Right hindlimb (tissue), 1 donor: ENCODE measurements at regions not wholly inside any gene's neighbourhood (a gene's known extent, or its start where the extent isn't known, plus 50 kb on each side); places are given as distances from the start of the nearest gene placed in this dataset.
A peak's percentile ranks its signal among the peaks of the same experiment; 100 is the strongest.
"Not testable (repeated sequence)": the region's sequence is repeated elsewhere in the genome, so short reads cannot be mapped to it uniquely, and the experiment has no call there.

Experiments
- DNase-seq: peaks from one replicate; pipeline ENCODE4 v3.0.0-alpha.2; 2018

GRCh38 chr3:134704133-134704532 lies 53.3 kb upstream of the KY start:
- DNase-seq: no peak

GRCh38 chr3:134704556-134704955 lies 53.7 kb upstream of the KY start:
- no peak for DNase-seq

- no peak for DNase-seq
These were observed 57.2 kb upstream of the KY start for GRCh38 chr3:134707908-134708597.

- no peak for DNase-seq
These were observed 57.8 kb upstream of the KY start for GRCh38 chr3:134708671-134709070.

- no peak for DNase-seq
These were observed 58.3 kb upstream of the KY start for GRCh38 chr3:134709076-134709475.

- no peak for DNase-seq
These were observed 58.9 kb upstream of the KY start for GRCh38 chr3:134709561-134710312.

GRCh38 chr3:134710313-134710680 lies 59.5 kb upstream of the KY start:
- no peak for DNase-seq

- no peak for DNase-seq
These were observed 60.5 kb upstream of the KY start for GRCh38 chr3:134711284-134711683.

- no peak for DNase-seq
These were observed 62.8 kb upstream of the KY start for GRCh38 chr3:134713671-134714070.

- DNase-seq: no peak
These were observed 67.9 kb upstream of the KY start for GRCh38 chr3:134718726-134719125.

- no peak for DNase-seq
These were observed 70.4 kb upstream of the KY start for GRCh38 chr3:134721214-134721613.

GRCh38 chr3:134722969-134723368 lies 72.1 kb upstream of the EPHB1 start:
- no peak for DNase-seq

- no peak for DNase-seq
These were observed 65.4 kb upstream of the EPHB1 start for GRCh38 chr3:134729649-134730048.

- DNase-seq: no peak
These were observed 57.5 kb upstream of the EPHB1 start for GRCh38 chr3:134737516-134737915.

GRCh38 chr3:134740077-134740476 lies 55.0 kb upstream of the EPHB1 start:
- DNase-seq: not testable (repeated sequence)

- no peak for DNase-seq
These were observed 52.9 kb upstream of the EPHB1 start for GRCh38 chr3:134742202-134742601.

- DNase-seq: peak; percentile 33
These were observed 52.1 kb upstream of the EPHB1 start for GRCh38 chr3:134743006-134743405.
